K562 (cell line): ENCODE measurements at regions not wholly inside any gene's neighbourhood (a gene's known extent, or its start where the extent isn't known, plus 50 kb on each side); places are given as distances from the start of the nearest gene placed in this dataset.

ENCODE experiments used
- ATAC-seq: fragments of 200-7000 bp; cut with Tn5 transposase; 3 replicates; pipeline ENCODE4 v1.9.1; 2020; ENCODE audit warnings: moderate library complexity
- BruUV-seq: library from RNA; stranded (reverse); fragments of 400-500 nt; replicated peaks from 2 replicates; lab custom pipeline; 2021; lab: Mats Ljungman, UMichigan
- CTCF ChIA-PET: fragments of 300-600 bp; formaldehyde crosslinking; extraction: SDS; loops from one replicate; lab custom pipeline; 2021; ENCODE audit warnings: low intra/inter-chr PET ratio; lab: Yijun Ruan, JAX
- POLR2A ChIA-PET: fragments of 300-600, 350-650 bp; sonication (Branson Sonifier 250); formaldehyde crosslinking; extraction: SDS; loops from one replicate; lab custom pipeline; 2021; ENCODE audit warnings: antibody characterized with exemption, inconsistent platforms; lab: Yijun Ruan, JAX
- DNase-seq, 4 experiments: peaks; one replicate each; pipeline versions ENCODE4 v3.0.0 to v3.0.0-alpha.2; 2011 to 2018; ENCODE audit warnings: low spot score in 3 of 4, mixed read lengths in 3 of 4; ENCODE audit errors: extremely low read depth in 1 of 4
- FAIRE-seq: peaks from 2 replicates; lab custom pipeline; 2011; peaks lifted over from hg19 to GRCh38; lab: Jason Lieb, UNC
- H2AFZ ChIP-seq: 2 replicates; pipeline ENCODE4 v1.6.0; 2011; ENCODE audit warnings: low read depth, low read length, control low read depth, inconsistent platforms
- H3K27ac ChIP-seq: fragments of 200-600 bp; 3 replicates; pipeline ENCODE4 v1.8.0; 2011; ENCODE audit warnings: low read depth, mild to moderate bottlenecking, control low read depth, inconsistent platforms, low read length, moderate library complexity, mixed read lengths; ENCODE audit errors: extremely low read depth
- H3K27me3 ChIP-seq, 2 experiments: fragments of 300-600 bp in 1 of 2; 2 replicates in 1 of 2; 3 replicates in 1 of 2; pipeline versions ENCODE4 v1.6.0 to v1.8.0; 2011; ENCODE audit warnings: inconsistent platforms in 2 of 2, low read length in 2 of 2, mild to moderate bottlenecking in 1 of 2, mixed read lengths in 1 of 2, moderate library complexity in 1 of 2; ENCODE audit not compliant: control insufficient read depth in 2 of 2, insufficient read depth in 2 of 2
- H3K36me3 ChIP-seq: fragments of 300-600 bp; 3 replicates; pipeline ENCODE4 v1.8.0; 2011; ENCODE audit warnings: mild to moderate bottlenecking, low read length, inconsistent platforms; ENCODE audit not compliant: control insufficient read depth, insufficient read depth
- H3K4me1 ChIP-seq, 2 experiments: fragments of 200-600 bp in 1 of 2; replicated peaks in 1 of 2; 2 replicates in 1 of 2; 3 replicates in 1 of 2; pipeline versions ENCODE4 v1.5.1 to v1.8.0; 2011; ENCODE audit warnings: inconsistent platforms in 2 of 2, low read length in 2 of 2, mild to moderate bottlenecking in 1 of 2, mixed read lengths in 1 of 2, moderate library complexity in 1 of 2; ENCODE audit not compliant: control insufficient read depth in 2 of 2, insufficient read depth in 2 of 2
- H3K4me2 ChIP-seq: 2 replicates; pipeline ENCODE4 v1.6.1; 2011; ENCODE audit warnings: low read length, control low read depth, inconsistent platforms, mixed read lengths; ENCODE audit not compliant: insufficient read depth
- H3K4me3 ChIP-seq: fragments of 200-600 bp; sonication (generic), shearing (Covaris generic); 2 replicates; pipeline ENCODE4 v1.5.1; 2016; ENCODE audit warnings: control low read depth, inconsistent platforms
- H3K79me2 ChIP-seq: fragments of 200-600 bp; 3 replicates; pipeline ENCODE4 v1.8.0; 2011; ENCODE audit warnings: low read length, inconsistent platforms; ENCODE audit not compliant: control insufficient read depth, insufficient read depth
- H3K9ac ChIP-seq, 2 experiments: 2 replicates each; pipeline versions ENCODE4 v1.6.0 to v1.6.1; 2011; ENCODE audit warnings: low read depth in 2 of 2, low read length in 2 of 2, control low read depth in 1 of 2, inconsistent platforms in 1 of 2, mild to moderate bottlenecking in 1 of 2, mixed read lengths in 1 of 2; ENCODE audit not compliant: insufficient read depth in 1 of 2
- H3K9me1 ChIP-seq: one replicate; pipeline ENCODE4 v1.6.0; 2011; ENCODE audit warnings: inconsistent platforms, mild to moderate bottlenecking, low read length, moderate library complexity; ENCODE audit not compliant: control insufficient read depth, insufficient read depth
- H3K9me3 ChIP-seq: replicated peaks from 2 replicates; pipeline ENCODE4 v1.5.1; 2011; ENCODE audit warnings: low read depth, low read length, inconsistent platforms; ENCODE audit not compliant: control insufficient read depth, insufficient read depth
- H4K20me1 ChIP-seq: replicated peaks from 2 replicates; pipeline ENCODE4 v1.6.1; 2011; ENCODE audit warnings: low read length, inconsistent platforms, mixed read lengths; ENCODE audit not compliant: control insufficient read depth, insufficient read depth
- CREB3 ChIP-seq: fragments of 450-650 bp; conservative IDR thresholded peaks from 2 replicates; pipeline ENCODE4 v1.6.1; 2016; ENCODE audit warnings: missing genetic modification characterization, low read depth, mild to moderate bottlenecking, missing compliant biosample characterization, moderate library complexity
- NBN ChIP-seq: fragments of 450-650 bp; IDR thresholded peaks from 2 replicates; pipeline ENCODE4 v1.6.1; 2016; ENCODE audit warnings: low read depth, mild to moderate bottlenecking
- NR2C2 ChIP-seq, 2 experiments: fragments of 200-800 bp in 1 of 2; sonication (Bioruptor generic) in 1 of 2; sonication (generic) in 1 of 2; formaldehyde crosslinking in 1 of 2; IDR thresholded peaks; 2 replicates each; pipeline versions ENCODE4 v1.6.1 to v1.8.0; 2016 to 2022; ENCODE audit warnings: mild to moderate bottlenecking in 1 of 2, missing compliant biosample characterization in 1 of 2, missing genetic modification characterization in 1 of 2, missing genetic modification reagents in 1 of 2
- RBM25 ChIP-seq: fragments of 200-400 bp; formaldehyde crosslinking; IDR thresholded peaks from 2 replicates; pipeline ENCODE4 v1.6.1; 2018; ENCODE audit warnings: low read length, low read depth, moderate library complexity; ENCODE audit not compliant: severe bottlenecking
- WGBS: fragments of 100-300 bp; shearing (Covaris generic); methylation state at CpG from one replicate; pipeline ENCODE4 v1.1.6; 2016; ENCODE audit warnings: low coverage, mixed read lengths; ENCODE audit not compliant: insufficient coverage; ENCODE audit errors: missing lambda C conversion rate; 5-methylcytosine and 5-hydroxymethylcytosine counted together
- in situ Hi-C: fragments of 300-500 bp; cut with MboI; formaldehyde crosslinking; loops from 4 replicates; pipeline ENCODE4 v1.15.0; 2018; ENCODE audit warnings: inconsistent platforms, mixed read lengths
- intact Hi-C: fragments of 100-400 bp; cut with micrococcal nuclease; formaldehyde crosslinking; loops from 2 replicates; pipeline ENCODE4 v1.14.2; 2022
- TF ChIP-seq, protein P1 (sequence below), 2 experiments: fragments of 450-650 bp in 1 of 2; sonication (generic) in 1 of 2; formaldehyde crosslinking; conservative IDR thresholded peaks; 2 replicates each; pipeline versions ENCODE4 v1.4.0 to v1.8.1; 2020 to 2022; ENCODE audit warnings: mild to moderate bottlenecking in 1 of 2, missing genetic modification reagents in 1 of 2

- ChIA-PET CTCF (interaction anchor here (0.6 to 6.5 kb wide), 12 partner anchors 91 to 401 kb away, joined by 3 to 87 read pairs (median 6); partner anchors contain the start of gene TNFAIP3), POLR2A (interaction anchor here (0.7 to 2.0 kb wide), 12 partner anchors 14 to 298 kb away, joined by 3 to 8 read pairs (median 4); partner anchors contain the start of gene TNFAIP3)
- Histone ChIP-seq H3K9me1 (no peaks in the 10 kb centered on the region), H3K4me2 (no peak overlapping the region), H3K9me3 (no peaks in the 10 kb centered on the region), H3K79me2 (no peaks in the 10 kb centered on the region), H4K20me1 (no peaks in the 10 kb centered on the region), H3K4me1 (peaks cover 0 to 10% of the 10 kb centered on the region in 2 experiments; a peak in 1 of 5 replicates), H3K27me3 (no peaks in the 10 kb centered on the region), H3K27ac (no peak overlapping the region), H3K36me3 (no peaks in the 10 kb centered on the region), H3K4me3 (no peak overlapping the region), H3K9ac (no peak overlapping the region), H2AFZ (no peak overlapping the region; the same call in 1 of the 2 replicates)
- intact Hi-C loops, result loop anchor here (1.0 kb wide), 5 partner anchors 33 to 296 kb away; partner anchors contain the start of gene TNFAIP3
- TF ChIP-seq RBM25, result peak; percentile 1
- TF ChIP-seq, protein P1, sequence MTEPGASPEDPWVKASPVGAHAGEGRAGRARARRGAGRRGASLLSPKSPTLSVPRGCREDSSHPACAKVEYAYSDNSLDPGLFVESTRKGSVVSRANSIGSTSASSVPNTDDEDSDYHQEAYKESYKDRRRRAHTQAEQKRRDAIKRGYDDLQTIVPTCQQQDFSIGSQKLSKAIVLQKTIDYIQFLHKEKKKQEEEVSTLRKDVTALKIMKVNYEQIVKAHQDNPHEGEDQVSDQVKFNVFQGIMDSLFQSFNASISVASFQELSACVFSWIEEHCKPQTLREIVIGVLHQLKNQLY (CRISPR knock-in tag; conservative IDR thresholded peaks at IDR 0.05), result 0 out of 4 replicates have a peak, but pooled peaks of 1 of the 2 experiments have one; percentile 8
- TF ChIP-seq NR2C2 (CRISPR knock-in tag; IDR thresholded peaks at IDR 0.05), result no peak
- 0 out of 2 replicates have a peak, but pooled peaks have one; percentile 11 for TF ChIP-seq NR2C2 (tag; IDR thresholded peaks at IDR 0.05)
- no peak for TF ChIP-seq CREB3 (tag)
- no peak for TF ChIP-seq NBN
- no peak for FAIRE-seq
- WGBS, result 0% methylated on average over 1 of the region's 1 CpG
- DNase-seq, result no peak
- no TSS peak for BruUV-seq
- no peak for ATAC-seq
- in situ Hi-C loops, result loop anchor here (5.0 to 10.0 kb wide), 4 partner anchors 89 to 294 kb away; partner anchors contain the start of gene TNFAIP3
Measured at GRCh38 chr6:137708481-137708880, 158.6 kb upstream of the TNFAIP3 start.
